H1 (cell line): ENCODE measurements at regions not wholly inside any gene's neighbourhood (a gene's known extent, or its start where the extent isn't known, plus 50 kb on each side); places are given as distances from the start of the nearest gene placed in this dataset.

Source experiments
- CTCF ChIA-PET: fragments of 300-600 bp; sonication (Branson Sonifier 250); formaldehyde crosslinking; loops from one replicate; lab custom pipeline; 2021; ENCODE audit not compliant: partially characterized antibody; lab: Charles Lee
- POLR2A ChIA-PET: fragments of 300-600 bp; sonication (Branson Sonifier 250); formaldehyde crosslinking; loops from one replicate; lab custom pipeline; 2021; ENCODE audit warnings: inconsistent platforms; ENCODE audit not compliant: partially characterized antibody; lab: Charles Lee
- DNase-seq, 2 experiments: peaks; one replicate each; pipeline versions ENCODE4 v3.0.0 to v3.0.0-alpha.2; 2010 to 2022; ENCODE audit warnings: low spot score in 2 of 2, low read depth in 1 of 2, mixed read lengths in 1 of 2
- FAIRE-seq: peaks from 2 replicates; lab custom pipeline; 2011; peaks lifted over from hg19 to GRCh38; lab: Jason Lieb, UNC
- H2AFZ ChIP-seq: 2 replicates; pipeline ENCODE4 v1.8.1; 2012; ENCODE audit warnings: low read length, inconsistent platforms
- H2AK5ac ChIP-seq: 2 replicates; pipeline ENCODE4 v1.6.1; 2013; ENCODE audit warnings: low read depth, low read length
- H2BK120ac ChIP-seq: replicated peaks from 2 replicates; pipeline ENCODE3; 2013; ENCODE audit warnings: low read depth, low read length, inconsistent platforms
- H2BK12ac ChIP-seq: 2 replicates; pipeline ENCODE4 v1.6.1; 2013; ENCODE audit warnings: low read depth, low read length
- H2BK15ac ChIP-seq: 2 replicates; pipeline ENCODE4 v1.6.1; 2013; ENCODE audit warnings: low read length
- H2BK20ac ChIP-seq: 2 replicates; pipeline ENCODE4 v1.6.1; 2013; ENCODE audit warnings: low read length
- H2BK5ac ChIP-seq: 2 replicates; pipeline ENCODE4 v1.6.1; 2013; ENCODE audit warnings: low read depth, low read length
- H3K14ac ChIP-seq: 2 replicates; pipeline ENCODE4 v1.6.1; 2013; ENCODE audit warnings: inconsistent platforms; ENCODE audit not compliant: insufficient read length
- H3K18ac ChIP-seq: 2 replicates; pipeline ENCODE4 v1.6.1; 2013; ENCODE audit warnings: low read length; ENCODE audit errors: extremely low read depth
- H3K23ac ChIP-seq: 2 replicates; pipeline ENCODE4 v1.6.1; 2013; ENCODE audit warnings: inconsistent platforms; ENCODE audit not compliant: insufficient read length
- H3K23me2 ChIP-seq: 2 replicates; pipeline ENCODE4 v1.6.1; 2013; ENCODE audit warnings: low read depth, low read length
- H3K27ac ChIP-seq: 2 replicates; pipeline ENCODE4 v1.6.1; 2011; ENCODE audit warnings: low read depth, low read length, inconsistent platforms
- H3K27me3 ChIP-seq, 4 experiments: replicated peaks in 1 of 4; 1 replicate in 1 of 4; 2 replicates in 3 of 4; pipeline versions ENCODE4 v1.6.1 to v1.8.1; 2011 to 2013; ENCODE audit warnings: low read length in 3 of 4, mild to moderate bottlenecking in 3 of 4, inconsistent platforms in 2 of 4, mixed read lengths in 2 of 4, moderate library complexity in 1 of 4; ENCODE audit not compliant: control insufficient read depth in 3 of 4, insufficient read depth in 3 of 4; ENCODE audit errors: extremely low read depth in 1 of 4
- H3K36me3 ChIP-seq, 4 experiments: 2 replicates each; pipeline versions ENCODE4 v1.6.1 to v1.8.1; 2011 to 2013; ENCODE audit warnings: mild to moderate bottlenecking in 4 of 4, low read length in 3 of 4, moderate library complexity in 2 of 4, control low read depth in 1 of 4, inconsistent platforms in 1 of 4; ENCODE audit not compliant: insufficient read depth in 4 of 4, control insufficient read depth in 2 of 4
- H3K4ac ChIP-seq: replicated peaks from 2 replicates; pipeline ENCODE3; 2013; ENCODE audit warnings: low read length, low read depth, mixed read lengths, inconsistent platforms; ENCODE audit not compliant: insufficient read length
- H3K4me1 ChIP-seq, 4 experiments: replicated peaks in 1 of 4; 1 replicate in 1 of 4; 2 replicates in 3 of 4; pipeline versions ENCODE4 v1.6.1 to v1.8.1; 2011 to 2013; ENCODE audit warnings: low read length in 3 of 4, inconsistent platforms in 2 of 4, mixed read lengths in 1 of 4; ENCODE audit not compliant: insufficient read depth in 4 of 4, control insufficient read depth in 3 of 4
- H3K4me2 ChIP-seq, 2 experiments: 2 replicates each; pipeline versions ENCODE4 v1.6.1 to v1.8.1; 2011 to 2013; ENCODE audit warnings: low read depth in 2 of 2, low read length in 2 of 2, control low read depth in 1 of 2, inconsistent platforms in 1 of 2, mild to moderate bottlenecking in 1 of 2; ENCODE audit not compliant: insufficient read depth in 1 of 2
- H3K4me3 ChIP-seq, 4 experiments: fragments of 200-600, 300-600 bp in 1 of 4; sonication (generic), shearing (Covaris generic), sonication (Bioruptor Twin) in 1 of 4; 2 replicates each; pipeline versions ENCODE4 v1.5.1 to v1.8.1; 2011 to 2016; ENCODE audit warnings: low read length in 4 of 4, low read depth in 3 of 4, control low read depth in 2 of 4, inconsistent platforms in 2 of 4, mild to moderate bottlenecking in 2 of 4, mixed read lengths in 1 of 4, moderate library complexity in 1 of 4; ENCODE audit not compliant: insufficient read depth in 2 of 4; ENCODE audit errors: extremely low read depth in 1 of 4
- H3K56ac ChIP-seq: replicated peaks from 2 replicates; pipeline ENCODE3; 2013; ENCODE audit warnings: low read depth, mild to moderate bottlenecking, mixed read lengths, low read length, inconsistent platforms; ENCODE audit not compliant: insufficient read length
- H3K79me1 ChIP-seq: 2 replicates; pipeline ENCODE4 v1.6.1; 2013; ENCODE audit warnings: low read depth, low read length, control low read depth
- H3K79me2 ChIP-seq, 2 experiments: 2 replicates each; pipeline versions ENCODE4 v1.6.1 to v1.8.1; 2012 to 2013; ENCODE audit warnings: low read length in 2 of 2, mild to moderate bottlenecking in 2 of 2, inconsistent platforms in 1 of 2; ENCODE audit not compliant: insufficient read depth in 2 of 2, control insufficient read depth in 1 of 2
- H3K9ac ChIP-seq, 4 experiments: replicated peaks in 1 of 4; 1 replicate in 1 of 4; 2 replicates in 3 of 4; pipeline versions ENCODE4 v1.6.1 to v1.8.1; 2011 to 2013; ENCODE audit warnings: low read depth in 3 of 4, low read length in 3 of 4, control low read depth in 2 of 4, mild to moderate bottlenecking in 2 of 4, moderate library complexity in 2 of 4, inconsistent platforms in 1 of 4; ENCODE audit errors: extremely low read depth in 1 of 4
- H3K9me3 ChIP-seq, 2 experiments: 2 replicates each; pipeline versions ENCODE4 v1.6.1 to v1.8.1; 2012 to 2013; ENCODE audit warnings: mild to moderate bottlenecking in 2 of 2, moderate library complexity in 2 of 2, control low read depth in 1 of 2, inconsistent platforms in 1 of 2, low read depth in 1 of 2, low read length in 1 of 2, mixed read lengths in 1 of 2; ENCODE audit not compliant: insufficient read depth in 2 of 2
- H4K20me1 ChIP-seq, 2 experiments: replicated peaks in 1 of 2; 2 replicates each; pipeline versions ENCODE3 to v1.8.1; 2011 to 2013; ENCODE audit warnings: inconsistent platforms in 2 of 2, low read length in 2 of 2, mild to moderate bottlenecking in 1 of 2; ENCODE audit not compliant: insufficient read depth in 2 of 2, control insufficient read depth in 1 of 2
- H4K5ac ChIP-seq: 2 replicates; pipeline ENCODE4 v1.6.1; 2013; ENCODE audit warnings: low read length, low read depth, mixed read lengths, inconsistent platforms; ENCODE audit not compliant: insufficient read length
- H4K8ac ChIP-seq: 2 replicates; pipeline ENCODE4 v1.8.0; 2013; ENCODE audit warnings: mild to moderate bottlenecking, moderate library complexity, low read length, inconsistent platforms; ENCODE audit not compliant: insufficient read depth; ENCODE audit errors: extremely low read depth
- H4K91ac ChIP-seq: replicated peaks from 2 replicates; pipeline ENCODE3; 2013; ENCODE audit warnings: low read length, mixed read lengths, inconsistent platforms; ENCODE audit not compliant: insufficient read length
- BACH1 ChIP-seq: IDR thresholded peaks from 2 replicates; pipeline ENCODE4 v1.6.1; 2012; ENCODE audit warnings: low read length, improper control_type of control experiment
- BCL11A ChIP-seq, 2 experiments: IDR thresholded peaks; one replicate each; pipeline ENCODE4 v1.6.1; 2011; ENCODE audit warnings: low read depth in 2 of 2, low read length in 2 of 2, mild to moderate bottlenecking in 2 of 2
- CEBPB ChIP-seq: IDR thresholded peaks from 2 replicates; pipeline ENCODE4 v1.6.1; 2012; ENCODE audit warnings: low read depth, low read length
- GABPA ChIP-seq: IDR thresholded peaks from 2 replicates; pipeline ENCODE4 v1.6.1; 2011; ENCODE audit warnings: mild to moderate bottlenecking, low read length, moderate library complexity, borderline replicate concordance; ENCODE audit not compliant: insufficient read depth
- MAFK ChIP-seq: IDR thresholded peaks from 2 replicates; pipeline ENCODE4 v1.6.1; 2012; ENCODE audit warnings: low read depth, mild to moderate bottlenecking, improper control_type of control experiment, low read length
- NANOG ChIP-seq: IDR thresholded peaks from 2 replicates; pipeline ENCODE4 v1.6.1; 2011; ENCODE audit warnings: low read length, low read depth, mild to moderate bottlenecking, inconsistent platforms; ENCODE audit not compliant: insufficient read depth, poor library complexity, severe bottlenecking
- POLR2AphosphoS5 ChIP-seq: IDR thresholded peaks from 2 replicates; pipeline ENCODE4 v1.6.1; 2011; ENCODE audit warnings: low read depth, low read length
- POU5F1 ChIP-seq: IDR thresholded peaks from 2 replicates; pipeline ENCODE4 v1.6.1; 2011; ENCODE audit warnings: low read depth, mild to moderate bottlenecking, low read length, moderate library complexity
- RNF2 ChIP-seq: fragments of 200-900, 300-1000 bp; sonication (generic); IDR thresholded peaks from 2 replicates; pipeline ENCODE4 v1.7.1; 2016; ENCODE audit warnings: borderline replicate concordance, low read depth, mild to moderate bottlenecking, antibody characterized with exemption, low read length; ENCODE audit not compliant: poor library complexity, severe bottlenecking; ENCODE audit errors: missing control alignments
- RXRA ChIP-seq: IDR thresholded peaks from 2 replicates; pipeline ENCODE4 v1.6.1; 2011; ENCODE audit warnings: low read depth, mild to moderate bottlenecking, low read length, moderate library complexity; ENCODE audit not compliant: insufficient read depth
- SIX5 ChIP-seq: IDR thresholded peaks from 2 replicates; pipeline ENCODE4 v1.6.1; 2011; ENCODE audit warnings: mild to moderate bottlenecking, low read depth, low read length
- SP1 ChIP-seq: IDR thresholded peaks from 2 replicates; pipeline ENCODE4 v1.6.1; 2011; ENCODE audit warnings: low read depth, low read length
- SP2 ChIP-seq: IDR thresholded peaks from 2 replicates; pipeline ENCODE4 v1.6.1; 2012; ENCODE audit warnings: mild to moderate bottlenecking, low read length, inconsistent platforms
- TAF1 ChIP-seq: IDR thresholded peaks from 2 replicates; pipeline ENCODE4 v1.6.1; 2011; ENCODE audit warnings: mild to moderate bottlenecking, low read depth, low read length
- WGBS, 2 experiments: shearing (Covaris generic) in 1 of 2; methylation state at CpG; one replicate each; pipeline versions ENCODE4 v1.1.6 to v1.1.7; 2013 to 2015; ENCODE audit warnings: low lambda C conversion rate in 2 of 2, mixed read lengths in 2 of 2, inconsistent platforms in 1 of 2, low coverage in 1 of 2, missing lambda C conversion rate in 1 of 2; ENCODE audit not compliant: insufficient replicate concordance in 2 of 2, insufficient coverage in 1 of 2, insufficient read length in 1 of 2; ENCODE audit errors: extremely low coverage in 1 of 2, missing lambda C conversion rate in 1 of 2; 5-methylcytosine and 5-hydroxymethylcytosine counted together

DNA sequence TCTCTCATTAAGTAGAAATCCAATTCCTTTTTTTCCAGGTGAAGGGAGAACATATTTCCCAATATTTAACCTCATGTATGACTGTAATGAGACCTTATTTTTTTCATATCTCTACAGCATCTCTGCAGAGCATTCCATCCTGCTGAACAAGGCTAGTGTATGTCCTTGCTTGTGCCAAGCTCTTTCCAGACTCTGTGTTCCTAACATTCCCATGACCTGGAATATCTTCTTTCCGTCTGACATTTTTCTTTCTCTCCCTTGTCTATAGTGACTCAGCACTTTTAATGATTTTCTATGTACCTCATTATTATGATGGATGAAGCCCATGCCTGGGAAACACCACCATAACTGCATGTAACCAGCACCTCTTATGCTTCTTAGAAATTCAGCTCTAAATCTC is 278.3 kb upstream of the NRIP1 start:
- Histone ChIP-seq H2AFZ (no peak overlapping the region), H3K79me2 (no peaks in the 10 kb centered on the region), H3K23me2 (no peaks in the 10 kb centered on the region), H3K27ac (no peak overlapping the region), H3K14ac (no peak overlapping the region), H2BK20ac (no peak overlapping the region), H3K18ac (no peak overlapping the region), H3K4ac (no peak overlapping the region), H3K36me3 (no peaks in the 10 kb centered on the region), H3K79me1 (no peaks in the 10 kb centered on the region), H3K9me3 (no peaks in the 10 kb centered on the region), H2BK15ac (no peak overlapping the region), H4K8ac (no peak overlapping the region), H3K27me3 (no peaks in the 10 kb centered on the region), H3K4me2 (no peak overlapping the region), H3K4me1 (no peaks in the 10 kb centered on the region), H2AK5ac (no peak overlapping the region), H3K23ac (no peak overlapping the region), H3K4me3 (no peak overlapping the region), H2BK120ac (no peak overlapping the region), H2BK5ac (no peak overlapping the region), H4K20me1 (no peaks in the 10 kb centered on the region), H4K5ac (no peak overlapping the region), H3K56ac (no peak overlapping the region), H2BK12ac (no peak overlapping the region), H4K91ac (no peak overlapping the region), H3K9ac (no peak overlapping the region)
- POLR2A ChIA-PET, result no interaction called here
- 89% methylated on average over 1 of the region's 1 CpG; no CpG with 5 or more reads in 1 of the 2 experiments for whole genome bisulfite sequencing, 2 experiments
- no peak for FAIRE-seq
- no peak for DNase-seq
- CTCF ChIA-PET, result no interaction called here
- TF ChIP-seq NANOG, result no peak
- TF ChIP-seq GABPA, result no peak
- no peak for TF ChIP-seq POU5F1
- no peak for TF ChIP-seq SP1
- peak; percentile 61 for TF ChIP-seq BACH1
- no peak for TF ChIP-seq CEBPB
- no peak for TF ChIP-seq POLR2AphosphoS5
- no peak for TF ChIP-seq SIX5
- TF ChIP-seq RNF2, result no peak
- no peak for TF ChIP-seq BCL11A (IDR thresholded peaks at IDR 0.05; ENCODE audit: low read depth in 2 of 2, low read length in 2 of 2)
- no peak for TF ChIP-seq RXRA
- no peak for TF ChIP-seq SP2
- peak; percentile 50; the same call in 1 of the 2 replicates for TF ChIP-seq MAFK
- no peak for TF ChIP-seq TAF1
